GM21723 (cell line): ENCODE measurements at regions not wholly inside any gene's neighbourhood (a gene's known extent, or its start where the extent isn't known, plus 50 kb on each side); places are given as distances from the start of the nearest gene placed in this dataset.

Experiments used
- ATAC-seq: cut with Tn5 transposase; IDR thresholded peaks from one replicate; pipeline ENCODE4 v1.9.1; 2021; ENCODE audit warnings: mild to moderate bottlenecking, moderate library complexity; ENCODE audit not compliant: unreplicated experiment

GRCh38 chr6:105817370-105817769, 268.8 kb upstream of the PRDM1 start:
- no peak for ATAC-seq

GRCh38 chr6:105816847-105817246, 269.3 kb upstream of the PRDM1 start:
- no peak for ATAC-seq

- no peak for ATAC-seq
These were observed 270.2 kb upstream of the PRDM1 start for GRCh38 chr6:105815661-105816555.

- no peak for ATAC-seq
These were observed 271.2 kb upstream of the PRDM1 start for GRCh38 chr6:105814745-105815536.

GRCh38 chr6:105810922-105811482, 275.1 kb upstream of the PRDM1 start:
- no peak for ATAC-seq

GRCh38 chr6:105810105-105810921, 275.8 kb upstream of the PRDM1 start:
- peak; percentile 73 for ATAC-seq

GRCh38 chr6:105808571-105808970, 277.6 kb upstream of the PRDM1 start:
- ATAC-seq, result no peak

GRCh38 chr6:105807905-105808304, 278.2 kb upstream of the PRDM1 start:
- ATAC-seq, result no peak

- no peak for ATAC-seq
These were observed 279.6 kb upstream of the PRDM1 start for GRCh38 chr6:105806486-105806920.

GRCh38 chr6:105805501-105806023, 280.6 kb upstream of the PRDM1 start:
- no peak for ATAC-seq

- no peak for ATAC-seq
These were observed 281.7 kb upstream of the PRDM1 start for GRCh38 chr6:105804424-105804823.

GRCh38 chr6:105804000-105804399, 282.1 kb upstream of the PRDM1 start:
- no peak for ATAC-seq

GRCh38 chr6:105803442-105803841, 282.7 kb upstream of the PRDM1 start:
- ATAC-seq, result no peak

GRCh38 chr6:105802703-105803102, 283.4 kb upstream of the PRDM1 start:
- no peak for ATAC-seq

- ATAC-seq, result no peak
These were observed 285.3 kb upstream of the PRDM1 start for GRCh38 chr6:105800871-105801270.

GRCh38 chr6:105800398-105800797, 285.7 kb upstream of the PRDM1 start:
- no peak for ATAC-seq

- no peak for ATAC-seq
These were observed 287.1 kb upstream of the PRDM1 start for GRCh38 chr6:105799056-105799455.

GRCh38 chr6:105797983-105798453, 288.1 kb upstream of the PRDM1 start:
- no peak for ATAC-seq

GRCh38 chr6:105797286-105797979, 288.7 kb upstream of the PRDM1 start:
- no peak for ATAC-seq
